HEK293T (cell line): ENCODE measurements at regions not wholly inside any gene's neighbourhood (a gene's known extent, or its start where the extent isn't known, plus 50 kb on each side); places are given as distances from the start of the nearest gene placed in this dataset.

Experiments used
- ELF4 ChIP-seq: fragments of 450-650 bp; IDR thresholded peaks from 2 replicates; pipeline ENCODE4 v1.6.1; 2017; ENCODE audit warnings: antibody characterized with exemption
- FOXA1 ChIP-seq: fragments of 450-650 bp; IDR thresholded peaks from 2 replicates; pipeline ENCODE4 v1.6.1; 2016; ENCODE audit warnings: mild to moderate bottlenecking
- FOXK2 ChIP-seq: fragments of 450-650 bp; IDR thresholded peaks from 2 replicates; pipeline ENCODE4 v1.6.1; 2016; ENCODE audit warnings: mild to moderate bottlenecking
- HDGF ChIP-seq: fragments of 450-650 bp; IDR thresholded peaks from 2 replicates; pipeline ENCODE4 v1.6.1; 2017; ENCODE audit warnings: antibody characterized with exemption, borderline replicate concordance
- NFRKB ChIP-seq: fragments of 450-650 bp; IDR thresholded peaks from 2 replicates; pipeline ENCODE4 v1.6.1; 2016; ENCODE audit warnings: mild to moderate bottlenecking, moderate library complexity
- SP1 ChIP-seq: fragments of 450-650 bp; IDR thresholded peaks from 2 replicates; pipeline ENCODE4 v1.6.1; 2017
- SUZ12 ChIP-seq: fragments of 450-650 bp; IDR thresholded peaks from 2 replicates; pipeline ENCODE4 v1.6.1; 2016; ENCODE audit warnings: mild to moderate bottlenecking
- ZNF384 ChIP-seq: fragments of 450-650 bp; IDR thresholded peaks from 2 replicates; pipeline ENCODE4 v1.6.1; 2016
- TF ChIP-seq, protein P1 (sequence below): fragments of 450-650 bp; IDR thresholded peaks from 2 replicates; pipeline ENCODE4 v1.6.1; 2016

DNA sequence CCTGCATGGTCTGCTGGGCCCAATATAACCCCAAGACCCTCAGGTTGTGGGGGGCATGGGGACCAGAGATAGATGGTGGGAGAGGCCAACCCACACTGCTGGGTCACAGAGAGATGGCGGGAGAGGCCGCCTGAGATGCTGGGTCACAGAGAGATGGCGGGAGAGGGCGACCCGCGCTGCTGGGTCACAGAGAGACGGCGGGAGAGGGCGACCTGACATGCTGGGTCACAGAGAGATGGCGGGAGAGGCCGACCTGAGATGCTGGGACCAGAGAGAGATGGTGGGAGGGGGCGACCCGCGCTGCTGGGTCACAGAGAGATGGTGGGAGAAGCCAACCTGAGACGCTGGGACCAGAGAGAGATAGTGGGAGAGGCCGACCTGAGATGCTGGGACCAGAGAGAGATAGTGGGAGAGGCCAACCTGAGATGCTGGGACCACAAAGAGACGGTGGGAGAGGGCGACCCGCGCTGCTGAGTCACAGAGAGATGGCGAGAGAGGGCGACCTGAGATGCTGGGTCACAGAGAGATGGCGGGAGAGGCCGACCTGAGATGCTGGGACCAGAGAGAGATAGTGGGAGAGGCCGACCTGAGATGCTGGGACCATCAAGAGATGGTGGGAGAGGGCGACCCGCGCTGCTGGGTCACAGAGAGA, 133.2 kb downstream of the DLL1 start:
- TF ChIP-seq SUZ12 (no peak), SP1 (no peak), FOXA1 (no peak), ZNF384 (no peak), HDGF (no peak), FOXK2 (no peak), NFRKB (no peak), ELF4 (no peak)
- TF ChIP-seq, protein P1, sequence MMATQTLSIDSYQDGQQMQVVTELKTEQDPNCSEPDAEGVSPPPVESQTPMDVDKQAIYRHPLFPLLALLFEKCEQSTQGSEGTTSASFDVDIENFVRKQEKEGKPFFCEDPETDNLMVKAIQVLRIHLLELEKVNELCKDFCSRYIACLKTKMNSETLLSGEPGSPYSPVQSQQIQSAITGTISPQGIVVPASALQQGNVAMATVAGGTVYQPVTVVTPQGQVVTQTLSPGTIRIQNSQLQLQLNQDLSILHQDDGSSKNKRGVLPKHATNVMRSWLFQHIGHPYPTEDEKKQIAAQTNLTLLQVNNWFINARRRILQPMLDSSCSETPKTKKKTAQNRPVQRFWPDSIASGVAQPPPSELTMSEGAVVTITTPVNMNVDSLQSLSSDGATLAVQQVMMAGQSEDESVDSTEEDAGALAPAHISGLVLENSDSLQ = no peak
